Neural cell (in vitro differentiated cells): ENCODE measurements at regions not wholly inside any gene's neighbourhood (a gene's known extent, or its start where the extent isn't known, plus 50 kb on each side); places are given as distances from the start of the nearest gene placed in this dataset.

ENCODE experiments used
- CTCF ChIP-seq: fragments of 450-650 bp; IDR thresholded peaks from 2 replicates; pipeline ENCODE4 v1.5.1; 2014; ENCODE audit warnings: antibody characterized with exemption, mild to moderate bottlenecking, moderate library complexity; ENCODE audit not compliant: poor library complexity, severe bottlenecking
- EP300 ChIP-seq: fragments of 450-650 bp; conservative IDR thresholded peaks from 2 replicates; pipeline ENCODE4 v1.6.1; 2014; ENCODE audit warnings: antibody characterized with exemption, mild to moderate bottlenecking, moderate library complexity; ENCODE audit not compliant: poor library complexity, severe bottlenecking
- EZH2 ChIP-seq: fragments of 200-600, 300-800 bp; shearing (Covaris generic), sonication (generic); IDR thresholded peaks from 2 replicates; pipeline ENCODE4 v1.6.1; 2014; ENCODE audit warnings: antibody characterized with exemption, low read length, borderline replicate concordance, mild to moderate bottlenecking; ENCODE audit not compliant: insufficient read depth, poor library complexity, severe bottlenecking
- POLR2AphosphoS5 ChIP-seq: IDR thresholded peaks from 2 replicates; pipeline ENCODE4 v1.6.1; 2012
- REST ChIP-seq: IDR thresholded peaks from 2 replicates; pipeline ENCODE4 v1.6.1; 2012; ENCODE audit warnings: borderline replicate concordance
- SMC3 ChIP-seq: fragments of 450-650 bp; conservative IDR thresholded peaks from 2 replicates; pipeline ENCODE4 v1.6.1; 2014; ENCODE audit warnings: antibody characterized with exemption, mild to moderate bottlenecking, moderate library complexity; ENCODE audit not compliant: poor library complexity
- TAF1 ChIP-seq: IDR thresholded peaks from 2 replicates; pipeline ENCODE4 v1.6.1; 2012; ENCODE audit warnings: low read depth

GRCh38 chrY:7714426-7714825 lies 802.9 kb upstream of the AMELY start:
- no peak for TF ChIP-seq POLR2AphosphoS5
- TF ChIP-seq EP300: no peak
- TF ChIP-seq REST: no peak
- no peak for TF ChIP-seq EZH2
- no peak for TF ChIP-seq CTCF
- TF ChIP-seq TAF1: no peak
- TF ChIP-seq SMC3: no peak
